Heart left ventricle (tissue), 13 donors: ENCODE measurements at regions not wholly inside any gene's neighbourhood (a gene's known extent, or its start where the extent isn't known, plus 50 kb on each side); places are given as distances from the start of the nearest gene placed in this dataset.

Experiments
- CTCF ChIP-seq, 12 donors: fragments of 200-600 bp; sonication (generic) in 4 of 12; IDR thresholded peaks; one replicate each; pipeline versions ENCODE4 v1.5.0 to v1.8.0; 2018 to 2022; ENCODE audit warnings: antibody characterized with exemption in 12 of 12, mild to moderate bottlenecking in 5 of 12
- POLR2A ChIP-seq, 2 donors: fragments of 450-650 bp; IDR thresholded peaks; one replicate each; pipeline ENCODE4 v1.6.1; 2017; ENCODE audit warnings: antibody characterized with exemption in 2 of 2, mild to moderate bottlenecking in 2 of 2, moderate library complexity in 2 of 2
- donor health status: ischemic (EF 13 %, LVEDD 7.1; RV severe dilation, severe dysfunction).
- donor health status: DM: no; HTN: yes; CAD: no.
- donor health status: DM: no; HTN: no; CAD: no.
- donor health status: ischemic (EF 25% LVEDD 6.9; RV normal size, moderate dysfunction).
- donor health status: ischemic (EF 25% LVEDD 5.7; RV mildly dilated, moderate dysfunction).
- donor health status: ischemic (EF 35%, LVEDD 5.7; RV mildly dilated, moderate dysfunction).
- donor health status: nonischemic (EF 11% LVEDD 7.7; RV severe dilation, severe dysfunction).
- donor health status: DM: yes; HTN: yes; CAD: no.
- donor health status: PGD.
- donor health status: ischemic (EF 29% LVEDD 5.4; RV normal size, mild dysfunction).
- donor health status: nonischemic (EF 23%, LVEDD 6.1; RV moderate dilation, normal function).

- TF ChIP-seq POLR2A (IDR thresholded peaks at IDR 0.05) (no peak), CTCF (IDR thresholded peaks at IDR 0.05) (no peak)
Measured at GRCh38 chr3:31476209-31476608, 56.5 kb upstream of the STT3B start.
